Activated CD4-positive, alpha-beta T cell treated with anti-CD3 and anti-CD28 coated beads, Interleukin-2, amount 10 ng/mL, durations not matched to agents 7 days and 5 days (primary cell): ENCODE measurements at regions not wholly inside any gene's neighbourhood (a gene's known extent, or its start where the extent isn't known, plus 50 kb on each side); places are given as distances from the start of the nearest gene placed in this dataset.

ENCODE experiments used
- CTCF ChIA-PET: fragments of 350-600 bp; sonication (Branson Sonifier 250); formaldehyde crosslinking; loops from one replicate; lab custom pipeline; 2021; ENCODE audit warnings: antibody characterized with exemption; lab: Charles Lee
- POLR2A ChIA-PET: fragments of 350-600 bp; sonication (Branson Sonifier 250); formaldehyde crosslinking; loops from one replicate; lab custom pipeline; 2021; ENCODE audit warnings: antibody characterized with exemption; lab: Charles Lee
- DNase-seq: peaks from one replicate; pipeline ENCODE4 v3.0.0-alpha.2; 2020
- H3K27ac Mint-ChIP-seq: one replicate; pipeline ENCODE4 v1.8.0; 2021; ENCODE audit warnings: mild to moderate bottlenecking, moderate library complexity, mixed read lengths
- H3K27me3 Mint-ChIP-seq: one replicate; pipeline ENCODE4 v1.8.0; 2021; ENCODE audit warnings: mixed read lengths
- H3K36me3 Mint-ChIP-seq: one replicate; pipeline ENCODE4 v1.8.0; 2021; ENCODE audit warnings: low read depth, mixed read lengths
- H3K4me1 Mint-ChIP-seq: one replicate; pipeline ENCODE4 v1.8.0; 2021; ENCODE audit warnings: mixed read lengths
- H3K4me3 Mint-ChIP-seq: one replicate; pipeline ENCODE4 v1.8.0; 2021; ENCODE audit warnings: mild to moderate bottlenecking, moderate library complexity, mixed read lengths
- H3K9me3 Mint-ChIP-seq: one replicate; pipeline ENCODE4 v1.8.0; 2021; ENCODE audit warnings: mixed read lengths

- Mint-ChIP-seq H3K27me3 (no peaks in the 10 kb centered on the region), H3K4me1 (no peaks in the 10 kb centered on the region), H3K4me3 (no peak overlapping the region), H3K27ac (no peak overlapping the region), H3K9me3 (peaks cover 2% of the 10 kb centered on the region), H3K36me3 (no peaks in the 10 kb centered on the region)
- CTCF ChIA-PET: no interaction called here
- POLR2A ChIA-PET: no interaction called here
- no peak for DNase-seq
These were observed 179.0 kb downstream of the ADGRA3 start for GRCh38 chr4:22336822-22337221.

- no peaks in the 10 kb centered on the region for H3K27me3 Mint-ChIP-seq
- ChIA-PET POLR2A (no interaction called here), CTCF (interaction anchor here (1.7 kb wide), 1 partner anchor 10 kb away, joined by 3 read pairs; no protein-coding TSS in a partner anchor)
- DNase-seq: no peak
- H3K9me3 Mint-ChIP-seq: peaks cover 2% of the 10 kb centered on the region
- H3K27ac Mint-ChIP-seq: no peak overlapping the region
- no peak overlapping the region for H3K4me3 Mint-ChIP-seq
- H3K36me3 Mint-ChIP-seq: no peaks in the 10 kb centered on the region
- no peaks in the 10 kb centered on the region for H3K4me1 Mint-ChIP-seq
These were observed 181.7 kb downstream of the ADGRA3 start for GRCh38 chr4:22334155-22334554.

- no peaks in the 10 kb centered on the region for H3K36me3 Mint-ChIP-seq
- H3K27ac Mint-ChIP-seq: no peak overlapping the region
- no peaks in the 10 kb centered on the region for H3K27me3 Mint-ChIP-seq
- no peak for DNase-seq
- ChIA-PET POLR2A (no interaction called here), CTCF (no interaction called here)
- no peak overlapping the region for H3K4me3 Mint-ChIP-seq
- no peaks in the 10 kb centered on the region for H3K4me1 Mint-ChIP-seq
- no peaks in the 10 kb centered on the region for H3K9me3 Mint-ChIP-seq
These were observed 191.4 kb downstream of the ADGRA3 start for GRCh38 chr4:22324422-22324821.

- H3K27me3 Mint-ChIP-seq: no peaks in the 10 kb centered on the region
These were observed 192.2 kb downstream of the ADGRA3 start for GRCh38 chr4:22323691-22324090.

GRCh38 chr4:22322996-22323395, 192.9 kb downstream of the ADGRA3 start:
- H3K4me3 Mint-ChIP-seq: no peak overlapping the region
- H3K9me3 Mint-ChIP-seq: no peaks in the 10 kb centered on the region
- no peak overlapping the region for H3K27ac Mint-ChIP-seq
- DNase-seq: no peak
- ChIA-PET POLR2A (no interaction called here), CTCF (no interaction called here)
- H3K4me1 Mint-ChIP-seq: no peaks in the 10 kb centered on the region
- H3K36me3 Mint-ChIP-seq: no peaks in the 10 kb centered on the region
- no peaks in the 10 kb centered on the region for H3K27me3 Mint-ChIP-seq

More at GRCh38 chr4:22323691-22324090, 192.2 kb downstream of the ADGRA3 start:
- CTCF ChIA-PET: no interaction called here
- DNase-seq: no peak
- Mint-ChIP-seq H3K27ac (no peak overlapping the region), H3K4me1 (no peaks in the 10 kb centered on the region), H3K36me3 (no peaks in the 10 kb centered on the region), H3K9me3 (no peaks in the 10 kb centered on the region), H3K4me3 (no peak overlapping the region)
- POLR2A ChIA-PET: no interaction called here

GRCh38 chr4:22315628-22316027, 200.2 kb downstream of the ADGRA3 start:
- POLR2A ChIA-PET: no interaction called here
- no peaks in the 10 kb centered on the region for H3K9me3 Mint-ChIP-seq
- no peaks in the 10 kb centered on the region for H3K4me1 Mint-ChIP-seq
- DNase-seq: no peak
- H3K27ac Mint-ChIP-seq: peak overlapping the region; percentile 39
- H3K36me3 Mint-ChIP-seq: no peaks in the 10 kb centered on the region
- no peak overlapping the region for H3K4me3 Mint-ChIP-seq
- CTCF ChIA-PET: no interaction called here
- H3K27me3 Mint-ChIP-seq: no peaks in the 10 kb centered on the region

- Mint-ChIP-seq H3K27ac (no peak overlapping the region), H3K27me3 (no peaks in the 10 kb centered on the region), H3K4me1 (no peaks in the 10 kb centered on the region), H3K4me3 (no peak overlapping the region), H3K9me3 (no peaks in the 10 kb centered on the region), H3K36me3 (no peaks in the 10 kb centered on the region)
- CTCF ChIA-PET: no interaction called here
- no peak for DNase-seq
- POLR2A ChIA-PET: no interaction called here
These were observed 201.9 kb downstream of the ADGRA3 start for GRCh38 chr4:22313976-22314375.

- Mint-ChIP-seq H3K9me3 (no peaks in the 10 kb centered on the region), H3K4me3 (no peak overlapping the region), H3K36me3 (no peaks in the 10 kb centered on the region), H3K27ac (no peak overlapping the region), H3K27me3 (no peaks in the 10 kb centered on the region), H3K4me1 (no peaks in the 10 kb centered on the region)
- POLR2A ChIA-PET: no interaction called here
- CTCF ChIA-PET: no interaction called here
- no peak for DNase-seq
These were observed 203.8 kb downstream of the ADGRA3 start for GRCh38 chr4:22312113-22312512.

GRCh38 chr4:22301253-22301652, 214.6 kb downstream of the ADGRA3 start:
- Mint-ChIP-seq H3K4me3 (no peak overlapping the region), H3K36me3 (no peaks in the 10 kb centered on the region)
- CTCF ChIA-PET: no interaction called here

GRCh38 chr4:22299678-22300077, 216.2 kb downstream of the ADGRA3 start:
- POLR2A ChIA-PET: no interaction called here
- peaks cover 17% of the 10 kb centered on the region for H3K9me3 Mint-ChIP-seq

More at GRCh38 chr4:22301253-22301652, 214.6 kb downstream of the ADGRA3 start:
- Mint-ChIP-seq H3K27ac (no peak overlapping the region), H3K4me1 (no peaks in the 10 kb centered on the region), H3K27me3 (no peaks in the 10 kb centered on the region), H3K9me3 (peaks cover 12% of the 10 kb centered on the region)
- DNase-seq: no peak
- POLR2A ChIA-PET: no interaction called here

GRCh38 chr4:22287631-22288030, 228.2 kb downstream of the ADGRA3 start:
- Mint-ChIP-seq H3K36me3 (no peaks in the 10 kb centered on the region), H3K27ac (no peak overlapping the region)
- CTCF ChIA-PET: no interaction called here

More at GRCh38 chr4:22299678-22300077, 216.2 kb downstream of the ADGRA3 start:
- H3K4me1 Mint-ChIP-seq: no peaks in the 10 kb centered on the region
- H3K4me3 Mint-ChIP-seq: no peak overlapping the region
- H3K36me3 Mint-ChIP-seq: no peaks in the 10 kb centered on the region
- H3K27me3 Mint-ChIP-seq: no peaks in the 10 kb centered on the region
- no peak for DNase-seq
- CTCF ChIA-PET: no interaction called here
- no peak overlapping the region for H3K27ac Mint-ChIP-seq

GRCh38 chr4:22268350-22269025, 247.4 kb downstream of the ADGRA3 start:
- no peak for DNase-seq
- no peak overlapping the region for H3K4me3 Mint-ChIP-seq
- H3K27me3 Mint-ChIP-seq: no peaks in the 10 kb centered on the region
- peaks cover 2% of the 10 kb centered on the region for H3K9me3 Mint-ChIP-seq
- POLR2A ChIA-PET: no interaction called here
- no peaks in the 10 kb centered on the region for H3K4me1 Mint-ChIP-seq
- H3K27ac Mint-ChIP-seq: no peak overlapping the region
- H3K36me3 Mint-ChIP-seq: no peaks in the 10 kb centered on the region
- CTCF ChIA-PET: no interaction called here

More at GRCh38 chr4:22287631-22288030, 228.2 kb downstream of the ADGRA3 start:
- H3K27me3 Mint-ChIP-seq: no peaks in the 10 kb centered on the region
- no peak for DNase-seq
- no peaks in the 10 kb centered on the region for H3K4me1 Mint-ChIP-seq
- POLR2A ChIA-PET: no interaction called here
- no peak overlapping the region for H3K4me3 Mint-ChIP-seq
- H3K9me3 Mint-ChIP-seq: peaks cover 7% of the 10 kb centered on the region

- Mint-ChIP-seq H3K4me1 (no peaks in the 10 kb centered on the region), H3K9me3 (peaks cover 3% of the 10 kb centered on the region), H3K36me3 (no peaks in the 10 kb centered on the region), H3K4me3 (no peak overlapping the region), H3K27ac (no peak overlapping the region), H3K27me3 (no peaks in the 10 kb centered on the region)
- ChIA-PET CTCF (no interaction called here), POLR2A (no interaction called here)
- DNase-seq: no peak
These were observed 251.6 kb downstream of the ADGRA3 start for GRCh38 chr4:22264261-22264660.

- ChIA-PET CTCF (no interaction called here), POLR2A (no interaction called here)
- DNase-seq: no peak
- Mint-ChIP-seq H3K27me3 (no peaks in the 10 kb centered on the region), H3K4me1 (no peaks in the 10 kb centered on the region), H3K9me3 (peaks cover 4% of the 10 kb centered on the region), H3K4me3 (no peak overlapping the region), H3K27ac (no peak overlapping the region), H3K36me3 (no peaks in the 10 kb centered on the region)
These were observed 262.4 kb downstream of the ADGRA3 start for GRCh38 chr4:22253431-22253830.
